ENCODE measurements at regions not wholly inside any gene's neighbourhood (a gene's known extent, or its start where the extent isn't known, plus 50 kb on each side); places are given as distances from the start of the nearest gene placed in this dataset.

- no peak for DNase-seq
- H3K4me3 ChIP-seq: no peak overlapping the region
- H3K27me3 ChIP-seq (replicated peaks in 1 of 7): no peaks in the 10 kb centered on the region
- no peaks in the 10 kb centered on the region for H3K36me3 ChIP-seq
- H3K9me3 ChIP-seq: peaks cover 0 to 7% (median 0%) of the 10 kb centered on the region in 8 donors
- intact Hi-C loops (cut with DNase I; ENCODE audit: low total_unique reads): no loop called here
- no peak for TF ChIP-seq POLR2A (IDR thresholded peaks at IDR 0.05)
- TF ChIP-seq POLR2AphosphoS5 (IDR thresholded peaks at IDR 0.05): no peak
- no peak for TF ChIP-seq CTCF (IDR thresholded peaks at IDR 0.05 in 8 of 11, conservative IDR thresholded peaks at IDR 0.05 in 3 of 11)
- H3K4me1 ChIP-seq: no peaks in the 10 kb centered on the region
- no peak overlapping the region for H3K27ac ChIP-seq
- WGBS, 5 donors: 85 to 88% (median 86%) methylated on average over 3 of the region's 3 CpGs
Observed at GRCh38 chr7:49151146-49151545, 226.8 kb downstream of the CDC14C start.

- H3K4me1 ChIP-seq: no peaks in the 10 kb centered on the region
- H3K9me3 ChIP-seq: peaks cover 0 to 7% (median 0%) of the 10 kb centered on the region in 8 donors
- no peaks in the 10 kb centered on the region for H3K27me3 ChIP-seq (replicated peaks in 1 of 7)
- intact Hi-C loops (cut with DNase I; ENCODE audit: low total_unique reads): no loop called here
- no peaks in the 10 kb centered on the region for H3K36me3 ChIP-seq
- H3K4me3 ChIP-seq: no peak overlapping the region
- WGBS, 5 donors: 74 to 90% (median 80%) methylated on average over 2 of the region's 2 CpGs
- TF ChIP-seq POLR2A (IDR thresholded peaks at IDR 0.05): no peak
- TF ChIP-seq CTCF (IDR thresholded peaks at IDR 0.05 in 8 of 11, conservative IDR thresholded peaks at IDR 0.05 in 3 of 11): no peak
- no peak for TF ChIP-seq POLR2AphosphoS5 (IDR thresholded peaks at IDR 0.05)
- H3K27ac ChIP-seq: no peak overlapping the region
- DNase-seq: no peak
Observed at GRCh38 chr7:49158321-49158720, 234.0 kb downstream of the CDC14C start.

GRCh38 chr7:49159536-49159935 is 235.2 kb downstream of the CDC14C start:
- TF ChIP-seq POLR2A (IDR thresholded peaks at IDR 0.05) (no peak), CTCF (IDR thresholded peaks at IDR 0.05 in 8 of 11, conservative IDR thresholded peaks at IDR 0.05 in 3 of 11) (no peak), POLR2AphosphoS5 (IDR thresholded peaks at IDR 0.05) (no peak)
- no peaks in the 10 kb centered on the region for H3K27me3 ChIP-seq (replicated peaks in 1 of 7)
- H3K27ac ChIP-seq: no peak overlapping the region
- WGBS, 5 donors: 37 to 53% (median 51%) methylated on average over 4 of the region's 4 CpGs
- intact Hi-C loops (cut with DNase I; ENCODE audit: low total_unique reads): no loop called here
- peaks cover 0 to 7% (median 0%) of the 10 kb centered on the region in 8 donors for H3K9me3 ChIP-seq
- DNase-seq: no peak
- H3K36me3 ChIP-seq: no peaks in the 10 kb centered on the region
- H3K4me3 ChIP-seq: no peak overlapping the region
- no peaks in the 10 kb centered on the region for H3K4me1 ChIP-seq

- no peaks in the 10 kb centered on the region for H3K36me3 ChIP-seq
- H3K4me3 ChIP-seq: no peak overlapping the region
- H3K4me1 ChIP-seq: no peaks in the 10 kb centered on the region
- peaks cover 0 to 2% (median 0%) of the 10 kb centered on the region in 8 donors for H3K9me3 ChIP-seq
- H3K27ac ChIP-seq: no peak overlapping the region
- 68 to 97% (median 78%) methylated on average over 1 of the region's 1 CpG for WGBS, 5 donors
- DNase-seq: no peak
- no peaks in the 10 kb centered on the region for H3K27me3 ChIP-seq (replicated peaks in 1 of 7)
- TF ChIP-seq CTCF (IDR thresholded peaks at IDR 0.05 in 8 of 11, conservative IDR thresholded peaks at IDR 0.05 in 3 of 11) (no peak), POLR2AphosphoS5 (IDR thresholded peaks at IDR 0.05) (no peak), POLR2A (IDR thresholded peaks at IDR 0.05) (no peak)
- intact Hi-C loops (cut with DNase I; ENCODE audit: low total_unique reads): no loop called here
Observed at GRCh38 chr7:49166441-49166840, 242.1 kb downstream of the CDC14C start.

All from spleen (tissue), 11 donors.